ENCODE measurements at regions not wholly inside any gene's neighbourhood (a gene's known extent, or its start where the extent isn't known, plus 50 kb on each side); places are given as distances from the start of the nearest gene placed in this dataset.

GRCh38 chr13:111584101-111584672, 263.7 kb downstream of the TEX29 start:
- TF ChIP-seq CTCF (optimal IDR thresholded peaks at IDR 0.05 in 1 of 3, IDR thresholded peaks at IDR 0.05 in 1 of 3, conservative IDR thresholded peaks at IDR 0.05 in 1 of 3; ENCODE audit: extremely low read depth in 1 of 3, insufficient read depth in 2 of 3, low read length in 3 of 3) (no peak), EZH2 (IDR thresholded peaks at IDR 0.05; ENCODE audit: low read length) (no peak)

Measured in keratinocyte (primary cell).